Panc1 (cell line): ENCODE measurements at regions not wholly inside any gene's neighbourhood (a gene's known extent, or its start where the extent isn't known, plus 50 kb on each side); places are given as distances from the start of the nearest gene placed in this dataset.
"Not testable (repeated sequence)": the region's sequence is repeated elsewhere in the genome, so short reads cannot be mapped to it uniquely, and the experiment has no call there.

ENCODE experiments used
- ATAC-seq: fragments of 200-7000 bp; cut with Tn5 transposase; 2 replicates; pipeline ENCODE4 v1.9.1; 2020; ENCODE audit warnings: mild to moderate bottlenecking, moderate library complexity
- BruUV-seq: library from RNA; stranded (reverse); fragments of 400-500 nt; replicated peaks from 2 replicates; lab custom pipeline; 2021; lab: Mats Ljungman, UMichigan
- CTCF ChIA-PET: fragments of 300-600 bp; sonication (Branson Sonifier 250); formaldehyde crosslinking; loops from one replicate; lab custom pipeline; 2022; ENCODE audit warnings: antibody characterized with exemption; lab: Charles Lee
- POLR2A ChIA-PET: fragments of 300-600 bp; sonication (Branson Sonifier 250); formaldehyde crosslinking; loops from one replicate; lab custom pipeline; 2022; ENCODE audit warnings: antibody characterized with exemption; lab: Charles Lee
- DNase-seq: peaks from one replicate; pipeline ENCODE4 v3.0.0-alpha.2; 2010; ENCODE audit warnings: low read depth, low spot score
- H3K27ac ChIP-seq: 2 replicates; pipeline ENCODE4 v1.5.1; 2011; ENCODE audit warnings: mild to moderate bottlenecking, low read length, inconsistent platforms
- H3K27me3 ChIP-seq: fragments of 200-500 bp; sonication (Bioruptor generic); 2 replicates; pipeline ENCODE4 v1.6.0; 2014; ENCODE audit warnings: low read length, inconsistent platforms; ENCODE audit not compliant: control insufficient read depth, insufficient read depth
- H3K36me3 ChIP-seq: fragments of 200-500 bp; sonication (Bioruptor generic); 2 replicates; pipeline ENCODE4 v1.5.1; 2014; ENCODE audit warnings: inconsistent platforms, mild to moderate bottlenecking, low read length, moderate library complexity; ENCODE audit not compliant: control insufficient read depth, insufficient read depth
- H3K4me1 ChIP-seq: 2 replicates; pipeline ENCODE4 v1.5.1; 2011; ENCODE audit warnings: inconsistent platforms, mild to moderate bottlenecking, low read length, moderate library complexity; ENCODE audit not compliant: control insufficient read depth, insufficient read depth
- H3K4me3 ChIP-seq, 2 experiments: 2 replicates each; pipeline ENCODE4 v1.5.1; 2011 to 2012; ENCODE audit warnings: low read depth in 2 of 2, low read length in 2 of 2, mild to moderate bottlenecking in 2 of 2, inconsistent platforms in 1 of 2, moderate library complexity in 1 of 2
- H3K9me3 ChIP-seq: fragments of 200-500 bp; sonication (Bioruptor generic); 2 replicates; pipeline ENCODE4 v1.5.1; 2014; ENCODE audit warnings: low read depth, mild to moderate bottlenecking, inconsistent platforms, low read length, moderate library complexity; ENCODE audit not compliant: control insufficient read depth, insufficient read depth
- CTCF ChIP-seq: fragments of 450-650 bp; IDR thresholded peaks from 2 replicates; pipeline ENCODE4 v1.5.1; 2017; ENCODE audit warnings: mild to moderate bottlenecking
- POLR2AphosphoS5 ChIP-seq: IDR thresholded peaks from 2 replicates; pipeline ENCODE4 v1.6.1; 2012; ENCODE audit warnings: mild to moderate bottlenecking, low read depth, low read length, moderate library complexity
- REST ChIP-seq, 2 experiments: IDR thresholded peaks; 2 replicates each; pipeline ENCODE4 v1.6.1; 2011 to 2012; ENCODE audit warnings: low read depth in 2 of 2, control low read depth in 1 of 2, low read length in 1 of 2, mild to moderate bottlenecking in 1 of 2, moderate library complexity in 1 of 2; ENCODE audit not compliant: insufficient read depth in 1 of 2
- SIN3A ChIP-seq: IDR thresholded peaks from 2 replicates; pipeline ENCODE4 v1.6.1; 2012; ENCODE audit warnings: low read depth, mild to moderate bottlenecking, low read length, moderate library complexity, borderline replicate concordance; ENCODE audit not compliant: insufficient read depth
- TCF7L2 ChIP-seq: IDR thresholded peaks from 2 replicates; pipeline ENCODE4 v1.6.1; 2011; ENCODE audit warnings: mild to moderate bottlenecking, low read depth, low read length, inconsistent platforms
- in situ Hi-C: cut with HindIII; loops from 2 replicates; pipeline ENCODE4 v1.10.0; 2016; ENCODE audit warnings: low sequenced_read_pairs, low pct_unique_long_range_greater_than_20kb
- intact Hi-C: fragments of 100-400 bp; cut with micrococcal nuclease; formaldehyde crosslinking; loops from one replicate; pipeline ENCODE4 v1.10.0; 2022; ENCODE audit not compliant: unreplicated experiment

GRCh38 chr6:165135889-165136288 is 173.5 kb downstream of the C6orf118 start:
- BruUV-seq, result no TSS peak
- Histone ChIP-seq H3K9me3 (no peaks in the 10 kb centered on the region), H3K27ac (no peak overlapping the region), H3K4me3 (no peak overlapping the region), H3K4me1 (no peaks in the 10 kb centered on the region), H3K36me3 (no peaks in the 10 kb centered on the region), H3K27me3 (no peaks in the 10 kb centered on the region)
- ATAC-seq (no peak), DNase-seq (no peak)
- in situ Hi-C loops, result no loop called here
- CTCF ChIA-PET, result interaction anchor here (0.6 kb wide), 1 partner anchor 19 kb away, joined by 11 read pairs; no protein-coding TSS in a partner anchor
- intact Hi-C loops, result no loop called here
- TF ChIP-seq REST (IDR thresholded peaks at IDR 0.05; ENCODE audit: insufficient read depth in 1 of 2, low read depth in 2 of 2, low read length in 1 of 2) (no peak), SIN3A (no peak), POLR2AphosphoS5 (no peak), CTCF (no peak), TCF7L2 (no peak)
- POLR2A ChIA-PET, result no interaction called here

- no TSS peak for BruUV-seq
- Histone ChIP-seq H3K4me1 (no peaks in the 10 kb centered on the region), H3K27me3 (no peaks in the 10 kb centered on the region), H3K36me3 (no peaks in the 10 kb centered on the region), H3K9me3 (no peaks in the 10 kb centered on the region), H3K4me3 (no peak overlapping the region), H3K27ac (no peak overlapping the region)
- intact Hi-C loops (no loop called here), in situ Hi-C loops (no loop called here)
- no peak for DNase-seq
- TF ChIP-seq REST (IDR thresholded peaks at IDR 0.05; ENCODE audit: insufficient read depth in 1 of 2, low read depth in 2 of 2, low read length in 1 of 2) (no peak), SIN3A (no peak), TCF7L2 (no peak), CTCF (no peak), POLR2AphosphoS5 (no peak)
- ChIA-PET POLR2A (no interaction called here), CTCF (no interaction called here)
- ATAC-seq, result no peak
Measured at GRCh38 chr6:165129086-165129485, 180.3 kb downstream of the C6orf118 start.

GRCh38 chr6:165127743-165128142 is 181.7 kb downstream of the C6orf118 start:
- BruUV-seq, H3K27me3 ChIP-seq, in situ Hi-C loops, H3K4me3 ChIP-seq, intact Hi-C loops, ATAC-seq, H3K4me1 ChIP-seq, H3K9me3 ChIP-seq, H3K27ac ChIP-seq, POLR2A ChIA-PET, H3K36me3 ChIP-seq, DNase-seq, CTCF ChIA-PET: not testable (repeated sequence)

- intact Hi-C loops, POLR2A ChIA-PET, H3K4me3 ChIP-seq, ATAC-seq, BruUV-seq, H3K9me3 ChIP-seq, CTCF ChIA-PET, H3K27ac ChIP-seq, DNase-seq, H3K36me3 ChIP-seq, in situ Hi-C loops, H3K4me1 ChIP-seq, H3K27me3 ChIP-seq: not testable (repeated sequence)
Measured at GRCh38 chr6:165124681-165125080, 184.7 kb downstream of the C6orf118 start.
